ENCODE measurements at regions not wholly inside any gene's neighbourhood (a gene's known extent, or its start where the extent isn't known, plus 50 kb on each side); places are given as distances from the start of the nearest gene placed in this dataset.

DNA sequence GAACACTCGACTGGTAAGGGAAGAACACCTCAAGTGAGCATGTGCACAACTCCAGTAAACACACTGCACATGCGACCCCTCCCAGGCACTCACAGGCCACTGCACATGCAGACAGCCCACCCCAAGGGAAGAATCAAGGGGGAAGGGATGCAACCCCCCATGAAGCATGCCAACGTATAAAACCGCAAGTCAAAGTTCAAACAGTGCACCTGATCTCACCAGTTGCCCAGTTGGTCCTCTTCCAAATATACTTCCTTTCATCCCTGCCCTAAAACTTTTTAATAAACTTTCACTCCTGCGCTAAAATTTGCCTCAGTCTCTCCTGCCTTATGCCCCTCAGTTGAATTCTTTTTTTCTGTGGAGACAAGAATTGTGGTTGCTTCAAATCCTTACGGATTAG, 51.0 kb upstream of the TOM1L1 start:
- intact Hi-C loops (cut with DNase I), result no loop called here
- no peaks in the 10 kb centered on the region for H3K4me1 ChIP-seq
- no peaks in the 10 kb centered on the region for H3K27me3 ChIP-seq
- WGBS, 4 donors, result 84 to 90% (median 87%) methylated on average over 6 of the region's 6 CpGs
- no peak overlapping the region for H3K4me3 ChIP-seq
- DNase-seq (no peak), ATAC-seq (no peak)
- H3K27ac ChIP-seq, result no peak overlapping the region
- no peaks in the 10 kb centered on the region for H3K9me3 ChIP-seq
- H3K36me3 ChIP-seq, result no peaks in the 10 kb centered on the region
- TF ChIP-seq POLR2A (IDR thresholded peaks at IDR 0.05), result no peak
- TF ChIP-seq, protein P1, sequence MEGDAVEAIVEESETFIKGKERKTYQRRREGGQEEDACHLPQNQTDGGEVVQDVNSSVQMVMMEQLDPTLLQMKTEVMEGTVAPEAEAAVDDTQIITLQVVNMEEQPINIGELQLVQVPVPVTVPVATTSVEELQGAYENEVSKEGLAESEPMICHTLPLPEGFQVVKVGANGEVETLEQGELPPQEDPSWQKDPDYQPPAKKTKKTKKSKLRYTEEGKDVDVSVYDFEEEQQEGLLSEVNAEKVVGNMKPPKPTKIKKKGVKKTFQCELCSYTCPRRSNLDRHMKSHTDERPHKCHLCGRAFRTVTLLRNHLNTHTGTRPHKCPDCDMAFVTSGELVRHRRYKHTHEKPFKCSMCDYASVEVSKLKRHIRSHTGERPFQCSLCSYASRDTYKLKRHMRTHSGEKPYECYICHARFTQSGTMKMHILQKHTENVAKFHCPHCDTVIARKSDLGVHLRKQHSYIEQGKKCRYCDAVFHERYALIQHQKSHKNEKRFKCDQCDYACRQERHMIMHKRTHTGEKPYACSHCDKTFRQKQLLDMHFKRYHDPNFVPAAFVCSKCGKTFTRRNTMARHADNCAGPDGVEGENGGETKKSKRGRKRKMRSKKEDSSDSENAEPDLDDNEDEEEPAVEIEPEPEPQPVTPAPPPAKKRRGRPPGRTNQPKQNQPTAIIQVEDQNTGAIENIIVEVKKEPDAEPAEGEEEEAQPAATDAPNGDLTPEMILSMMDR (IDR thresholded peaks at IDR 0.05), result no peak

Data from heart left ventricle (tissue), 16 donors.